DND-41 (cell line): ENCODE measurements at regions not wholly inside any gene's neighbourhood (a gene's known extent, or its start where the extent isn't known, plus 50 kb on each side); places are given as distances from the start of the nearest gene placed in this dataset.

Experiments used
- ATAC-seq: fragments of 200-7000 bp; cut with Tn5 transposase; 3 replicates; pipeline ENCODE4 v1.9.1; 2021; ENCODE audit warnings: low read depth; ENCODE audit not compliant: insufficient read depth
- DNase-seq: peaks from one replicate; pipeline ENCODE4 v3.0.0-alpha.2; 2020
- H2AFZ ChIP-seq: 2 replicates; pipeline ENCODE4 v1.6.0; 2012; ENCODE audit warnings: low read depth, low read length
- H3K27ac ChIP-seq: 2 replicates; pipeline ENCODE4 v1.5.1; 2012; ENCODE audit warnings: low read length, inconsistent platforms
- H3K27me3 ChIP-seq: fragments of 200-600 bp; sonication (generic); 2 replicates; pipeline ENCODE4 v1.6.0; 2012; ENCODE audit warnings: low read length, mild to moderate bottlenecking, inconsistent platforms; ENCODE audit not compliant: insufficient read depth, poor library complexity
- H3K36me3 ChIP-seq: 2 replicates; pipeline ENCODE4 v1.5.1; 2012; ENCODE audit warnings: low read length, inconsistent platforms; ENCODE audit not compliant: insufficient read depth
- H3K4me1 ChIP-seq: 2 replicates; pipeline ENCODE4 v1.5.1; 2012; ENCODE audit warnings: mild to moderate bottlenecking, low read length; ENCODE audit not compliant: insufficient read depth
- H3K4me2 ChIP-seq: 2 replicates; pipeline ENCODE4 v1.6.0; 2012; ENCODE audit warnings: mild to moderate bottlenecking, moderate library complexity, low read length, inconsistent platforms; ENCODE audit not compliant: insufficient read depth
- H3K4me3 ChIP-seq, 2 experiments: fragments of 200-600 bp in 1 of 2; shearing (Covaris generic) in 1 of 2; 2 replicates each; pipeline ENCODE4 v1.5.1; 2012 to 2016; ENCODE audit warnings: inconsistent platforms in 2 of 2, low read length in 2 of 2, mild to moderate bottlenecking in 2 of 2, low read depth in 1 of 2, moderate library complexity in 1 of 2
- H3K79me2 ChIP-seq: 2 replicates; pipeline ENCODE4 v1.6.0; 2012; ENCODE audit warnings: low read length, inconsistent platforms; ENCODE audit not compliant: insufficient read depth
- H3K9ac ChIP-seq: 2 replicates; pipeline ENCODE4 v1.6.0; 2012; ENCODE audit warnings: low read depth, mild to moderate bottlenecking, inconsistent platforms, low read length, moderate library complexity
- H3K9me3 ChIP-seq: 2 replicates; pipeline ENCODE4 v1.5.1; 2012; ENCODE audit warnings: low read length, moderate library complexity, mild to moderate bottlenecking, inconsistent platforms; ENCODE audit not compliant: insufficient read depth, severe bottlenecking
- H4K20me1 ChIP-seq: 2 replicates; pipeline ENCODE4 v1.6.0; 2012; ENCODE audit warnings: low read length; ENCODE audit not compliant: insufficient read depth
- EZH2 ChIP-seq: IDR thresholded peaks from 3 replicates; pipeline ENCODE4 v1.6.1; 2012; ENCODE audit warnings: borderline replicate concordance, low read depth, mild to moderate bottlenecking, moderate library complexity, low read length, inconsistent platforms; ENCODE audit not compliant: severe bottlenecking
- TF ChIP-seq, protein P1 (sequence below): IDR thresholded peaks from 2 replicates; pipeline ENCODE4 v1.5.1; 2012; ENCODE audit warnings: borderline replicate concordance, low read length, moderate library complexity, mild to moderate bottlenecking; ENCODE audit not compliant: poor library complexity, severe bottlenecking; ENCODE audit errors: extremely low read depth

GRCh38 chr3:1513662-1514061, 420.8 kb downstream of the CNTN6 start:
- Histone ChIP-seq H3K36me3 (no peaks in the 10 kb centered on the region), H3K79me2 (no peaks in the 10 kb centered on the region), H4K20me1 (no peaks in the 10 kb centered on the region), H3K27me3 (no peaks in the 10 kb centered on the region), H3K27ac (no peak overlapping the region), H3K9ac (no peak overlapping the region), H2AFZ (no peak overlapping the region), H3K4me1 (no peaks in the 10 kb centered on the region), H3K4me3 (no peak overlapping the region), H3K9me3 (no peaks in the 10 kb centered on the region), H3K4me2 (no peak overlapping the region)
- no peak for ATAC-seq
- DNase-seq, result no peak
- TF ChIP-seq EZH2, result no peak

DNA sequence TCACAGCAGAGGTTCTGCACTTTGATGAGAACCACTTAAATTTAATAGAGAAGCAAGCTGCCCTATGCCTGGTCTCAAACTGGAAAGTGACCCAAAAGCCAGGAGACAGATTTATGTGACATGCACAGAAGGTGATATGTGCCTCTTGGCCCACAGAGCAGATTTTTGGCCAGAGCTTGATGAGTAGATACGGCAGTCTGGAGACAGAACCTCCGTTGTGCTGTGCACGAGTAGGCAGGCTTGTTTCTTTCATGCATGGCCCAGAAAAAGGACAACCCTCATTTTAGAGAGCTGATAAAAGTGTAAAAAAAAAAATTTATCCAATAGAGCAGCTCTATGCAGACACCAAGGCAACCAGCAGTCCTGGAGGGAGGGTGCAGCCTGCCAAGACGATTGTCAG, 423.1 kb downstream of the CNTN6 start:
- Histone ChIP-seq H3K9ac (no peak overlapping the region), H3K27ac (no peak overlapping the region), H3K9me3 (no peaks in the 10 kb centered on the region), H2AFZ (no peak overlapping the region), H3K4me3 (no peak overlapping the region), H3K4me1 (no peaks in the 10 kb centered on the region), H4K20me1 (no peaks in the 10 kb centered on the region), H3K36me3 (no peaks in the 10 kb centered on the region), H3K27me3 (no peaks in the 10 kb centered on the region), H3K4me2 (no peak overlapping the region), H3K79me2 (no peaks in the 10 kb centered on the region)
- no peak for TF ChIP-seq EZH2
- TF ChIP-seq, protein P1, sequence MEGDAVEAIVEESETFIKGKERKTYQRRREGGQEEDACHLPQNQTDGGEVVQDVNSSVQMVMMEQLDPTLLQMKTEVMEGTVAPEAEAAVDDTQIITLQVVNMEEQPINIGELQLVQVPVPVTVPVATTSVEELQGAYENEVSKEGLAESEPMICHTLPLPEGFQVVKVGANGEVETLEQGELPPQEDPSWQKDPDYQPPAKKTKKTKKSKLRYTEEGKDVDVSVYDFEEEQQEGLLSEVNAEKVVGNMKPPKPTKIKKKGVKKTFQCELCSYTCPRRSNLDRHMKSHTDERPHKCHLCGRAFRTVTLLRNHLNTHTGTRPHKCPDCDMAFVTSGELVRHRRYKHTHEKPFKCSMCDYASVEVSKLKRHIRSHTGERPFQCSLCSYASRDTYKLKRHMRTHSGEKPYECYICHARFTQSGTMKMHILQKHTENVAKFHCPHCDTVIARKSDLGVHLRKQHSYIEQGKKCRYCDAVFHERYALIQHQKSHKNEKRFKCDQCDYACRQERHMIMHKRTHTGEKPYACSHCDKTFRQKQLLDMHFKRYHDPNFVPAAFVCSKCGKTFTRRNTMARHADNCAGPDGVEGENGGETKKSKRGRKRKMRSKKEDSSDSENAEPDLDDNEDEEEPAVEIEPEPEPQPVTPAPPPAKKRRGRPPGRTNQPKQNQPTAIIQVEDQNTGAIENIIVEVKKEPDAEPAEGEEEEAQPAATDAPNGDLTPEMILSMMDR, result no peak
- DNase-seq (no peak), ATAC-seq (no peak)

DNA sequence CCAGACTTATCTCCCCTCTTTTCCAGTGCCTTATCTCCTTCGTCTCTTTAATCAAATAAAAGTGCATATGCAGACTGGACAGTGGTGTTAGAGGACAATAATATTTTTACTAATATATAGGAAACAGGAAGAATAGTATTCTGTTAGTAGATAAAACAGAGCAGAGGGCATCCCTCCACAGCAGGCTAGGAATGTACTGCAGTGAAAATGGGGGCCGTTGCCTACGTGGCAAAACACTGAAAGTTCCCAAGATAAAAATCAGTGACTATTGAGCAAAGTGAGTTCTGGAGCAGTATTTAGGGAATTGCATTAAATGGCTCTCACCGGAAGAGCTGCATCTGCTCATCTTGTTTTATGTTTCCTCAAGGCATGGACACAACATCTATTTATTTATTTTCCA, 435.0 kb downstream of the CNTN6 start:
- no peak overlapping the region for H3K4me3 ChIP-seq
- no peaks in the 10 kb centered on the region for H3K79me2 ChIP-seq
- TF ChIP-seq, protein P1, result no peak
- no peak for TF ChIP-seq EZH2
- no peak overlapping the region for H2AFZ ChIP-seq
- H3K27me3 ChIP-seq, result no peaks in the 10 kb centered on the region
- no peak overlapping the region for H3K4me2 ChIP-seq
- no peak overlapping the region for H3K27ac ChIP-seq
- H3K36me3 ChIP-seq, result no peaks in the 10 kb centered on the region
- DNase-seq (no peak), ATAC-seq (no peak)
- H3K9ac ChIP-seq, result no peak overlapping the region
- H3K9me3 ChIP-seq, result peaks cover 3% of the 10 kb centered on the region
- no peaks in the 10 kb centered on the region for H3K4me1 ChIP-seq
- H4K20me1 ChIP-seq, result no peaks in the 10 kb centered on the region

DNA sequence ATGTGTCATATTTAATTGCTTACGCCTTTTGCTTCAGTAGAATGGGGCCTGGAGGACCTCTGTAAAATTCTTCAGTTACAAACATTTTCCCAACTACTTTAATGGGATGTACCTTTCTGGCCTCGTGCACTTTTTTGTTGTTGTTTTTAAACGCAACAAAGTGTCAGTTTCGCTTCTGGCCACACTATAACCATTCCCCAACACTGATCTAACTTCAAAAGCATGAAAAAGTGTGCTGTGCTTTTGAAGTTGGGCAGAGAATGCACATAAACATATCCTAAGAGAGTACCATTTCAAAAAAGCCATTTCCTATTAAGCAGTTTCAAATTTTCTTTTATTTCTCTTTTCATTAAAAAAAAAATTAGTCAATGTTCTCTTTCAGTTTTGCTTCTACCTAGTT, 435.8 kb downstream of the CNTN6 start:
- Histone ChIP-seq H3K4me1 (no peaks in the 10 kb centered on the region), H3K4me3 (no peak overlapping the region), H3K9me3 (peaks cover 3% of the 10 kb centered on the region), H3K4me2 (no peak overlapping the region), H3K27me3 (no peaks in the 10 kb centered on the region), H3K79me2 (no peaks in the 10 kb centered on the region), H4K20me1 (no peaks in the 10 kb centered on the region), H3K9ac (no peak overlapping the region), H2AFZ (no peak overlapping the region), H3K27ac (no peak overlapping the region), H3K36me3 (no peaks in the 10 kb centered on the region)
- ATAC-seq, result no peak
- DNase-seq, result no peak
- TF ChIP-seq EZH2, result no peak
- TF ChIP-seq, protein P1, result no peak
